ENCODE measurements at regions not wholly inside any gene's neighbourhood (a gene's known extent, or its start where the extent isn't known, plus 50 kb on each side); places are given as distances from the start of the nearest gene placed in this dataset.

DNA sequence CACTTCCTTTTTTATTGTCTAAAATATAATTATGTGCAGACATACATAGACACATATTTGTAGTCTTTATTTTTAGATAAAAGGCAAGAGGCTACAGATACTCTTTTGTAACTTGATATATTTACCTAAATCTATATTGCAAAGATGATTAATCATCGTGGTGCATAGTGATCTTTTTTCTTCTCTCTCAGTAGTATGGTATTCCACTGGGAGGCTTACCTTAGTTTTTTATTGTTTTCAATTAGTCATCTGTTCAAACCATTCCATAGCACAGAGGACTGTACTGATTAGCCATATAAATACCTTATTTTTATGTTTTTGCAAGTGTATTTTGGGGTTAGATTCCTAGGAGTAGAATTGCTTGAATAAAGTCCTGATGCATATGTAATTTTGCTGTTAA is 619.7 kb downstream of the GRXCR1 start:
- no peak overlapping the region for H3K4me3 ChIP-seq
- no peak overlapping the region for H3K27ac ChIP-seq
- H3K4me1 ChIP-seq (ENCODE audit: control insufficient read depth in 1 of 2, low read depth in 2 of 2): no peaks in the 10 kb centered on the region
- H3K9me3 ChIP-seq: no peaks in the 10 kb centered on the region
- no peak for DNase-seq (ENCODE audit: low spot score)
- ATAC-seq (ENCODE audit: insufficient number of reproducible peaks, low FRiP score, low read depth): no peak
- TF ChIP-seq, protein P1, sequence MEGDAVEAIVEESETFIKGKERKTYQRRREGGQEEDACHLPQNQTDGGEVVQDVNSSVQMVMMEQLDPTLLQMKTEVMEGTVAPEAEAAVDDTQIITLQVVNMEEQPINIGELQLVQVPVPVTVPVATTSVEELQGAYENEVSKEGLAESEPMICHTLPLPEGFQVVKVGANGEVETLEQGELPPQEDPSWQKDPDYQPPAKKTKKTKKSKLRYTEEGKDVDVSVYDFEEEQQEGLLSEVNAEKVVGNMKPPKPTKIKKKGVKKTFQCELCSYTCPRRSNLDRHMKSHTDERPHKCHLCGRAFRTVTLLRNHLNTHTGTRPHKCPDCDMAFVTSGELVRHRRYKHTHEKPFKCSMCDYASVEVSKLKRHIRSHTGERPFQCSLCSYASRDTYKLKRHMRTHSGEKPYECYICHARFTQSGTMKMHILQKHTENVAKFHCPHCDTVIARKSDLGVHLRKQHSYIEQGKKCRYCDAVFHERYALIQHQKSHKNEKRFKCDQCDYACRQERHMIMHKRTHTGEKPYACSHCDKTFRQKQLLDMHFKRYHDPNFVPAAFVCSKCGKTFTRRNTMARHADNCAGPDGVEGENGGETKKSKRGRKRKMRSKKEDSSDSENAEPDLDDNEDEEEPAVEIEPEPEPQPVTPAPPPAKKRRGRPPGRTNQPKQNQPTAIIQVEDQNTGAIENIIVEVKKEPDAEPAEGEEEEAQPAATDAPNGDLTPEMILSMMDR (IDR thresholded peaks at IDR 0.05): no peak
- H3K36me3 ChIP-seq: no peaks in the 10 kb centered on the region
- no peaks in the 10 kb centered on the region for H3K27me3 ChIP-seq (replicated peaks; ENCODE audit: insufficient read depth)

DNA sequence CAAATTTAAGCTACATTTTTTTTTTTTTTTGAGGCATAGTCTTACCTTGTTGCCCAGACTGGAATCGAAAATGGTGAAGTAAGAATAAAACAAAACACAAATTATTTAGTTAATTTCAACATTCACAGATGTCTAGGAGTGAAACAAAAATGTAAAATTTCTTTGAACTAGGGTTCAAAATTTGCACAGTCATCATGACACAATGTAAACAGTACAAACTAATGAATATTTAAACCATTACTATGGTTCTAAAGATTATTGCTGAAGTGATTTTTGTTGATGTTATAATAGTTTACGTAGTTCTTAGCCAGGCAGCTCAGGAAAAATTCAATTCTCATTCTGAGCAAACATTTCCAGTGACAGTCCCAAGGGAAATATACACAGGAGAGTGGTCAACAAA is 633.1 kb downstream of the GRXCR1 start:
- H3K4me1 ChIP-seq (ENCODE audit: control insufficient read depth in 1 of 2, low read depth in 2 of 2): no peaks in the 10 kb centered on the region
- H3K27me3 ChIP-seq (replicated peaks; ENCODE audit: insufficient read depth): no peaks in the 10 kb centered on the region
- no peak overlapping the region for H3K27ac ChIP-seq
- TF ChIP-seq, protein P1 (IDR thresholded peaks at IDR 0.05): no peak
- ATAC-seq (ENCODE audit: insufficient number of reproducible peaks, low FRiP score, low read depth) (no peak), DNase-seq (ENCODE audit: low spot score) (no peak)
- no peaks in the 10 kb centered on the region for H3K9me3 ChIP-seq
- no peak overlapping the region for H3K4me3 ChIP-seq
- no peaks in the 10 kb centered on the region for H3K36me3 ChIP-seq

DNA sequence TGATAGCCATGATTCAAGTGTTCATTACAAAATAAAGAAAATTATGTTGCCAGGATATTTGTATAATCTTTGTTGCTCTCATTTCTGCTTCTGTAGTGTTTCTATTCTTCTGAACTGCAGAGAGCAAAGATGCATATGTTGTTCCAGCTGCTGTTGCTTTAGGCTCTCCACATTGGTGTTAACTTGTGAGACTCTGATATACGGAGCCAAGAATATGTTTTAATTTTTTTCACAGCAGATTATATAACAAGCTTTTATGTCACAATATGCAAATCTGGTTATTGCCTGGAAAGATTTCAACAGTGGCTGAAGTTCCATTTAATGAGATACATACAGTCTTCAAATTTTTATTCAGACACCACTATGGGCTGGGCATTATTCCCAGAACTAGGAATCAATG is 655.0 kb downstream of the GRXCR1 start:
- ATAC-seq (ENCODE audit: insufficient number of reproducible peaks, low FRiP score, low read depth): no peak
- Histone ChIP-seq H3K9me3 (no peaks in the 10 kb centered on the region), H3K27ac (no peak overlapping the region), H3K27me3 (replicated peaks; ENCODE audit: insufficient read depth) (no peaks in the 10 kb centered on the region), H3K36me3 (no peaks in the 10 kb centered on the region), H3K4me3 (no peak overlapping the region), H3K4me1 (ENCODE audit: control insufficient read depth in 1 of 2, low read depth in 2 of 2) (no peaks in the 10 kb centered on the region)
- TF ChIP-seq, protein P1 (IDR thresholded peaks at IDR 0.05): no peak
- no peak for DNase-seq (ENCODE audit: low spot score)

DNA sequence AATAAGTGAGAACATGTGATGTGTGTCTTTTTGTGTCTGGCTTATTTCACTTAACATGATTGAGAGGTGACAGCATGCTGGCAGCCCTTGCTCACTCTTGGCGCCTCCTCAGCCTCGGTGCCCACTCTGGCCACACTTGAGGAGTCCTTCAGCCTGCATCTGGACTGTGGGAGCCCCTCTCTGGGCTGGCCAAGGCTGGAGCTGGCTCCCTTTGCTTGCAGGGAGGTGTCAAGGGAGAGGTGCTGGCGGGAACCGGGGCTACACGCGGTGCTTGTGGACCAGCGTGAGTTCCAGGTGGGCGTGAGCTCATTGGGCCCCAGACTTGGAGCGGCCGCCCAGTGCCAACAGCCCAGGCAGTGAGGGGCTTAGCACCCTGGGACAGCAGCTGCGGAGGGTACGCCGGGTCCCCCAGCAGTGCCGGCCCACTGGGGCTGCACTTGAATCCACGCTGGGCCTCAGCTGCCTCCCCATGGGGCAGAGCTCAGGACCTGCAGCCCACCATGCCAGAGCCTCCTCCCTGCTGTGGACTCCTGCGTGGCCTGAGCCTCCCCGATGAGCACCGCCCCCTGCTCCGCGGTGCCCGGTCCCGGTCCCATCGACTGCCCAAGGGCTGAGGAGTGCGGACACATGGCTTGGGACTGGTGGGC is 658.6 kb downstream of the GRXCR1 start:
- DNase-seq (ENCODE audit: low spot score) (no peak), ATAC-seq (ENCODE audit: insufficient number of reproducible peaks, low FRiP score, low read depth) (no peak)
- TF ChIP-seq, protein P1 (IDR thresholded peaks at IDR 0.05): no peak
- H3K36me3 ChIP-seq: no peaks in the 10 kb centered on the region
- H3K9me3 ChIP-seq: no peaks in the 10 kb centered on the region
- no peak overlapping the region for H3K4me3 ChIP-seq
- H3K27me3 ChIP-seq (replicated peaks; ENCODE audit: insufficient read depth): no peaks in the 10 kb centered on the region
- no peaks in the 10 kb centered on the region for H3K4me1 ChIP-seq (ENCODE audit: control insufficient read depth in 1 of 2, low read depth in 2 of 2)
- H3K27ac ChIP-seq: no peak overlapping the region

DNA sequence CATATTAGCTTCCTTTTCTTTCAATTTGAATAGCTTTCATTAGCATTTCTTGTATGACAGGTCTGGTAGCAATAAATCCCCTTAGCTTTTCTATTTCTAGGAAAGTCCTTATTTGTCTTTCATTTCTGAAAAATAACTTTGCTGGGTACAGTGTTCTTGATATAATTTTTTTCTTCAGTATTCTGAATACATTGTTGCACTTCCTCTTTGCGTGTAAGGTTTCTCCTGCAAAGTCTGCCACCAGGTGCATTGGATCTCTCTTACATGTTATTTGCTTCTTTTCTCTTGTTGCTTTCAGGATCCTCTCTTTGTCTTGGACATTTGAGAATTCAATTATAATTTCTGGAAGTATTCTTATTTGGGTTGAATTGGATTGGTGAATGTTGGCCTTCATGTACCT is 663.7 kb downstream of the GRXCR1 start:
- DNase-seq (ENCODE audit: low spot score) (no peak), ATAC-seq (ENCODE audit: insufficient number of reproducible peaks, low FRiP score, low read depth) (no peak)
- Histone ChIP-seq H3K4me1 (ENCODE audit: control insufficient read depth in 1 of 2, low read depth in 2 of 2) (no peaks in the 10 kb centered on the region), H3K9me3 (no peaks in the 10 kb centered on the region), H3K4me3 (no peak overlapping the region), H3K27me3 (replicated peaks; ENCODE audit: insufficient read depth) (no peaks in the 10 kb centered on the region), H3K36me3 (no peaks in the 10 kb centered on the region), H3K27ac (no peak overlapping the region)
- TF ChIP-seq, protein P1 (IDR thresholded peaks at IDR 0.05): no peak
